ENCODE measurements at regions not wholly inside any gene's neighbourhood (a gene's known extent, or its start where the extent isn't known, plus 50 kb on each side); places are given as distances from the start of the nearest gene placed in this dataset.

GRCh38 chr9:81317939-81318338 is 371.4 kb downstream of the TLE1 start:
- TF ChIP-seq EZH2phosphoT487 (IDR thresholded peaks at IDR 0.05): no peak
- TF ChIP-seq, protein P1, sequence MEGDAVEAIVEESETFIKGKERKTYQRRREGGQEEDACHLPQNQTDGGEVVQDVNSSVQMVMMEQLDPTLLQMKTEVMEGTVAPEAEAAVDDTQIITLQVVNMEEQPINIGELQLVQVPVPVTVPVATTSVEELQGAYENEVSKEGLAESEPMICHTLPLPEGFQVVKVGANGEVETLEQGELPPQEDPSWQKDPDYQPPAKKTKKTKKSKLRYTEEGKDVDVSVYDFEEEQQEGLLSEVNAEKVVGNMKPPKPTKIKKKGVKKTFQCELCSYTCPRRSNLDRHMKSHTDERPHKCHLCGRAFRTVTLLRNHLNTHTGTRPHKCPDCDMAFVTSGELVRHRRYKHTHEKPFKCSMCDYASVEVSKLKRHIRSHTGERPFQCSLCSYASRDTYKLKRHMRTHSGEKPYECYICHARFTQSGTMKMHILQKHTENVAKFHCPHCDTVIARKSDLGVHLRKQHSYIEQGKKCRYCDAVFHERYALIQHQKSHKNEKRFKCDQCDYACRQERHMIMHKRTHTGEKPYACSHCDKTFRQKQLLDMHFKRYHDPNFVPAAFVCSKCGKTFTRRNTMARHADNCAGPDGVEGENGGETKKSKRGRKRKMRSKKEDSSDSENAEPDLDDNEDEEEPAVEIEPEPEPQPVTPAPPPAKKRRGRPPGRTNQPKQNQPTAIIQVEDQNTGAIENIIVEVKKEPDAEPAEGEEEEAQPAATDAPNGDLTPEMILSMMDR (IDR thresholded peaks at IDR 0.05): no peak

Measured in neural progenitor cell (in vitro differentiated cells).